ENCODE measurements at regions not wholly inside any gene's neighbourhood (a gene's known extent, or its start where the extent isn't known, plus 50 kb on each side); places are given as distances from the start of the nearest gene placed in this dataset.

DNA sequence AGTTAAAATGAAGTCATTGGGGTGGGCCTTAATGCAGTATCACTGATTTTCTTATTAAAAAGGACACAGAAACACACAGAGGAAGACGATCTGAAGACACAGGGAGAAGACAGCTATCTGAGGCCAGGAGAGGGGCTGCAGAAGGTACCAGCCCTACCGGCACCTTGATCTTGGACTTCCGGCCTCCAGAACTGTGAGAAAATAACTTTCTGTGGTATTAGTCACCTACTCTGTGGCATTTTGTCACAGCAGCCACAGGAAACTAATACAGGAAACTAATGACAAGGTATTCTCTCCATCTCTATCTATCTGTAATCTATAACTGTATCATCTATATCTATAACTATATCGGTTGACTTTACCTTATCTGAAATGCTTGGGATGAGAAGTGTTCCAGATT, 1149.5 kb downstream of the BCL11B start:
- TF ChIP-seq EGR1 (IDR thresholded peaks at IDR 0.05), result no peak
- TF ChIP-seq CEBPB (IDR thresholded peaks at IDR 0.05), result no peak
- TF ChIP-seq, protein P1, sequence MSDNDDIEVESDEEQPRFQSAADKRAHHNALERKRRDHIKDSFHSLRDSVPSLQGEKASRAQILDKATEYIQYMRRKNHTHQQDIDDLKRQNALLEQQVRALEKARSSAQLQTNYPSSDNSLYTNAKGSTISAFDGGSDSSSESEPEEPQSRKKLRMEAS (IDR thresholded peaks at IDR 0.05), result no peak
- TF ChIP-seq ZBTB7A (IDR thresholded peaks at IDR 0.05; ENCODE audit: low read depth), result no peak
- TF ChIP-seq FOXM1 (IDR thresholded peaks at IDR 0.05; ENCODE audit: borderline replicate concordance, low read depth), result no peak
- TF ChIP-seq TEAD4 (IDR thresholded peaks at IDR 0.05), result no peak
- TF ChIP-seq TAF1 (IDR thresholded peaks at IDR 0.05; ENCODE audit: low read depth), result no peak
- TF ChIP-seq, protein P2, sequence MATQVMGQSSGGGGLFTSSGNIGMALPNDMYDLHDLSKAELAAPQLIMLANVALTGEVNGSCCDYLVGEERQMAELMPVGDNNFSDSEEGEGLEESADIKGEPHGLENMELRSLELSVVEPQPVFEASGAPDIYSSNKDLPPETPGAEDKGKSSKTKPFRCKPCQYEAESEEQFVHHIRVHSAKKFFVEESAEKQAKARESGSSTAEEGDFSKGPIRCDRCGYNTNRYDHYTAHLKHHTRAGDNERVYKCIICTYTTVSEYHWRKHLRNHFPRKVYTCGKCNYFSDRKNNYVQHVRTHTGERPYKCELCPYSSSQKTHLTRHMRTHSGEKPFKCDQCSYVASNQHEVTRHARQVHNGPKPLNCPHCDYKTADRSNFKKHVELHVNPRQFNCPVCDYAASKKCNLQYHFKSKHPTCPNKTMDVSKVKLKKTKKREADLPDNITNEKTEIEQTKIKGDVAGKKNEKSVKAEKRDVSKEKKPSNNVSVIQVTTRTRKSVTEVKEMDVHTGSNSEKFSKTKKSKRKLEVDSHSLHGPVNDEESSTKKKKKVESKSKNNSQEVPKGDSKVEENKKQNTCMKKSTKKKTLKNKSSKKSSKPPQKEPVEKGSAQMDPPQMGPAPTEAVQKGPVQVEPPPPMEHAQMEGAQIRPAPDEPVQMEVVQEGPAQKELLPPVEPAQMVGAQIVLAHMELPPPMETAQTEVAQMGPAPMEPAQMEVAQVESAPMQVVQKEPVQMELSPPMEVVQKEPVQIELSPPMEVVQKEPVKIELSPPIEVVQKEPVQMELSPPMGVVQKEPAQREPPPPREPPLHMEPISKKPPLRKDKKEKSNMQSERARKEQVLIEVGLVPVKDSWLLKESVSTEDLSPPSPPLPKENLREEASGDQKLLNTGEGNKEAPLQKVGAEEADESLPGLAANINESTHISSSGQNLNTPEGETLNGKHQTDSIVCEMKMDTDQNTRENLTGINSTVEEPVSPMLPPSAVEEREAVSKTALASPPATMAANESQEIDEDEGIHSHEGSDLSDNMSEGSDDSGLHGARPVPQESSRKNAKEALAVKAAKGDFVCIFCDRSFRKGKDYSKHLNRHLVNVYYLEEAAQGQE (IDR thresholded peaks at IDR 0.05; ENCODE audit: low read depth), result no peak
- TF ChIP-seq, protein P3, sequence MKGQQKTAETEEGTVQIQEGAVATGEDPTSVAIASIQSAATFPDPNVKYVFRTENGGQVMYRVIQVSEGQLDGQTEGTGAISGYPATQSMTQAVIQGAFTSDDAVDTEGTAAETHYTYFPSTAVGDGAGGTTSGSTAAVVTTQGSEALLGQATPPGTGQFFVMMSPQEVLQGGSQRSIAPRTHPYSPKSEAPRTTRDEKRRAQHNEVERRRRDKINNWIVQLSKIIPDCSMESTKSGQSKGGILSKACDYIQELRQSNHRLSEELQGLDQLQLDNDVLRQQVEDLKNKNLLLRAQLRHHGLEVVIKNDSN (IDR thresholded peaks at IDR 0.05), result no peak
- TF ChIP-seq YY1 (IDR thresholded peaks at IDR 0.05; ENCODE audit: low read depth), result no peak
- TF ChIP-seq RAD21 (IDR thresholded peaks at IDR 0.05; ENCODE audit: low read depth), result no peak
- TF ChIP-seq EP300 (IDR thresholded peaks at IDR 0.05; ENCODE audit: borderline replicate concordance), result no peak
- TF ChIP-seq NFIC (IDR thresholded peaks at IDR 0.05), result no peak

DNA sequence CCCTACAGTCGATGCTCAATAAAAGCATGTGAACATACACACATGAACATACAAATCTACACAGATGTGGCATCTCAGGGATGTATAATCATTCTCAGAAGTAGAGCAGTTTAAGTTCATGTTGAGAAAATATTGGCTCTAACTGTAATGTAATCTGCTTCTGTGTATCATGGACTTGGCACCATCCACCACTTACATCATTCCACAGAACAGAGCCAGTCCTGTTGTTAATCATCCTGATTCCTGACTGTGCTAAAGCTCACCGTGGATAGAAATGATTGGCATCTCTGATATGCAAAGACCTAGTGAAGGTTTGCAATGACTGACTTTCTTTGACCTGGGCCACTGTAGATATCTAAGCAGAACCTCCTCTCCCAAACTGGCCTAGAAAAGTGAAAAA, 1141.3 kb downstream of the BCL11B start:
- no peak for TF ChIP-seq NFIC (IDR thresholded peaks at IDR 0.05)
- TF ChIP-seq EP300 (IDR thresholded peaks at IDR 0.05; ENCODE audit: borderline replicate concordance), result no peak
- no peak for TF ChIP-seq EGR1 (IDR thresholded peaks at IDR 0.05)
- TF ChIP-seq, protein P2 (IDR thresholded peaks at IDR 0.05; ENCODE audit: low read depth), result no peak
- TF ChIP-seq TCF12 (IDR thresholded peaks at IDR 0.05; ENCODE audit: low read depth), result no peak
- TF ChIP-seq YY1 (IDR thresholded peaks at IDR 0.05; ENCODE audit: low read depth), result no peak
- TF ChIP-seq, protein P1 (IDR thresholded peaks at IDR 0.05), result no peak
- no peak for TF ChIP-seq CEBPB (IDR thresholded peaks at IDR 0.05)
- no peak for TF ChIP-seq RAD21 (IDR thresholded peaks at IDR 0.05; ENCODE audit: low read depth)
- TF ChIP-seq, protein P3 (IDR thresholded peaks at IDR 0.05), result no peak

DNA sequence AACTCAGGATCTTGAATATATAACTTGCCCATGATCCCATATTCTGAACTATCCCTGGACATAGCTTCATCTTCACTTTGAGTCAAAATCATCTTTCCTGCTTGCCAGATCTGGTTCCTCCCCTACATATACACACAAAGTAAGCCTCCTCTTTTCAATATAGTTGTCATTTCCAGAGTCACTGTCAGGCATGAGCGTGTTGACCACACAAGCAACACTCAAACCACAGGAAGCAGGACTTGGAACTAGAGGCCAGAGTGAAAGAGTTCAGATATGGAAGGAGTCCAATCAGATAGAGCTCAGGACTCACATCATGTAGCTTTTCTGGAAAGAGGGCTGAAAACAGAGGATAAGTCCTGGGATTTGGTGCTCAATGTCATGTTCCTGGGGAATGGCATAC, 1140.6 kb downstream of the BCL11B start:
- TF ChIP-seq TAF1 (IDR thresholded peaks at IDR 0.05; ENCODE audit: low read depth) (no peak), TCF12 (IDR thresholded peaks at IDR 0.05; ENCODE audit: low read depth) (no peak), RAD21 (IDR thresholded peaks at IDR 0.05; ENCODE audit: low read depth) (no peak), NFIC (IDR thresholded peaks at IDR 0.05) (no peak), ZBTB7A (IDR thresholded peaks at IDR 0.05; ENCODE audit: low read depth) (no peak)
- TF ChIP-seq, protein P1 (IDR thresholded peaks at IDR 0.05), result no peak
- TF ChIP-seq, protein P2 (IDR thresholded peaks at IDR 0.05; ENCODE audit: low read depth), result no peak

DNA sequence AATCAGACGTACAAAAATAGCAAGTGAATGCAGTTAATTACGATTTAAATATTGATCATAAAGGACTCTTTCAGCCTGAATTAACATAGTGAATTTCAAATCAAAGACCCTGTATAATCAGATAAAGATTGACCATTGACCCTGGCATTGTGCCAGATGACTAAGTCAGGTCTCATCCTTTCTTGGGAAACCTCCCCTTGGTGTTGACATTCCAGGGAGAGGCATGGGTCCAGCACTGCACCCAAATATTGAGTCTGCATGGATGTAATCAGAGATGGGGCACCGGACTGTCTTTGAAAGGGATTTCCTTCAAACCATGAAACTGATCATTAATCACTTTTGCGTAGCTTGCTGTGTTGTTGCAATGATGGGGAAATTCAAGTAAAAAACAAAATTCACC, 1138.2 kb downstream of the BCL11B start:
- TF ChIP-seq, protein P2 (IDR thresholded peaks at IDR 0.05; ENCODE audit: low read depth), result no peak
